ENCODE measurements at regions not wholly inside any gene's neighbourhood (a gene's known extent, or its start where the extent isn't known, plus 50 kb on each side); places are given as distances from the start of the nearest gene placed in this dataset.

- no peak for TF ChIP-seq EZH2 (IDR thresholded peaks at IDR 0.05; ENCODE audit: borderline replicate concordance, low read depth, low read length, severe bottlenecking)
- no peak for TF ChIP-seq CTCF (IDR thresholded peaks at IDR 0.05; ENCODE audit: borderline replicate concordance, extremely low read depth, low read length, poor library complexity, severe bottlenecking)
- no peaks in the 10 kb centered on the region for H3K79me2 ChIP-seq (ENCODE audit: insufficient read depth, low read length)
- H3K36me3 ChIP-seq (ENCODE audit: insufficient read depth, low read length): no peaks in the 10 kb centered on the region
- no peak overlapping the region for H3K4me2 ChIP-seq (ENCODE audit: insufficient read depth, low read length)
- no peak overlapping the region for H3K4me3 ChIP-seq (ENCODE audit: low read depth in 1 of 2, low read length in 2 of 2)
- H3K4me1 ChIP-seq (ENCODE audit: insufficient read depth, low read length): no peaks in the 10 kb centered on the region
- H3K9me3 ChIP-seq (ENCODE audit: insufficient read depth, low read length, severe bottlenecking): peaks cover 5% of the 10 kb centered on the region
- H2AFZ ChIP-seq (ENCODE audit: low read depth, low read length): no peak overlapping the region
- H3K27ac ChIP-seq (ENCODE audit: low read length): no peak overlapping the region
- no peaks in the 10 kb centered on the region for H3K27me3 ChIP-seq (ENCODE audit: insufficient read depth, low read length, poor library complexity)
- DNase-seq (no peak), ATAC-seq (ENCODE audit: insufficient read depth, low read depth) (no peak)
- H3K9ac ChIP-seq (ENCODE audit: low read depth, low read length): no peak overlapping the region
- H4K20me1 ChIP-seq (ENCODE audit: insufficient read depth, low read length): no peaks in the 10 kb centered on the region
These were observed 238.4 kb upstream of the AFDN start for GRCh38 chr6:167588181-167588919.

GRCh38 chr6:167588920-167589614, 237.6 kb upstream of the AFDN start:
- no peak for DNase-seq
- Histone ChIP-seq H3K27me3 (ENCODE audit: insufficient read depth, low read length, poor library complexity) (no peaks in the 10 kb centered on the region), H4K20me1 (ENCODE audit: insufficient read depth, low read length) (no peaks in the 10 kb centered on the region), H3K79me2 (ENCODE audit: insufficient read depth, low read length) (no peaks in the 10 kb centered on the region), H3K36me3 (ENCODE audit: insufficient read depth, low read length) (no peaks in the 10 kb centered on the region), H3K4me2 (ENCODE audit: insufficient read depth, low read length) (no peak overlapping the region), H3K4me3 (ENCODE audit: low read depth in 1 of 2, low read length in 2 of 2) (no peak overlapping the region), H3K9ac (ENCODE audit: low read depth, low read length) (no peak overlapping the region), H3K27ac (ENCODE audit: low read length) (no peak overlapping the region), H3K9me3 (ENCODE audit: insufficient read depth, low read length, severe bottlenecking) (peaks cover 3% of the 10 kb centered on the region), H2AFZ (ENCODE audit: low read depth, low read length) (no peak overlapping the region), H3K4me1 (ENCODE audit: insufficient read depth, low read length) (no peaks in the 10 kb centered on the region)
- TF ChIP-seq CTCF (IDR thresholded peaks at IDR 0.05; ENCODE audit: borderline replicate concordance, extremely low read depth, low read length, poor library complexity, severe bottlenecking) (no peak), EZH2 (IDR thresholded peaks at IDR 0.05; ENCODE audit: borderline replicate concordance, low read depth, low read length, severe bottlenecking) (no peak)
- no peak for ATAC-seq (ENCODE audit: insufficient read depth, low read depth)

- Histone ChIP-seq H3K9ac (ENCODE audit: low read depth, low read length) (no peak overlapping the region), H4K20me1 (ENCODE audit: insufficient read depth, low read length) (no peaks in the 10 kb centered on the region), H3K4me3 (ENCODE audit: low read depth in 1 of 2, low read length in 2 of 2) (no peak overlapping the region), H3K9me3 (ENCODE audit: insufficient read depth, low read length, severe bottlenecking) (peaks cover 3% of the 10 kb centered on the region), H2AFZ (ENCODE audit: low read depth, low read length) (no peak overlapping the region), H3K36me3 (ENCODE audit: insufficient read depth, low read length) (no peaks in the 10 kb centered on the region), H3K27ac (ENCODE audit: low read length) (no peak overlapping the region), H3K4me2 (ENCODE audit: insufficient read depth, low read length) (no peak overlapping the region), H3K4me1 (ENCODE audit: insufficient read depth, low read length) (no peaks in the 10 kb centered on the region), H3K27me3 (ENCODE audit: insufficient read depth, low read length, poor library complexity) (no peaks in the 10 kb centered on the region), H3K79me2 (ENCODE audit: insufficient read depth, low read length) (no peaks in the 10 kb centered on the region)
- ATAC-seq (ENCODE audit: insufficient read depth, low read depth) (no peak), DNase-seq (no peak)
- TF ChIP-seq CTCF (IDR thresholded peaks at IDR 0.05; ENCODE audit: borderline replicate concordance, extremely low read depth, low read length, poor library complexity, severe bottlenecking) (no peak), EZH2 (IDR thresholded peaks at IDR 0.05; ENCODE audit: borderline replicate concordance, low read depth, low read length, severe bottlenecking) (no peak)
These were observed 237.1 kb upstream of the AFDN start for GRCh38 chr6:167589615-167589940.
